Peyer's patch (tissue), 4 donors: ENCODE measurements at regions not wholly inside any gene's neighbourhood (a gene's known extent, or its start where the extent isn't known, plus 50 kb on each side); places are given as distances from the start of the nearest gene placed in this dataset.

Experiments used
- DNase-seq, 3 donors: peaks; one replicate each; pipeline ENCODE4 v3.0.0-alpha.2; 2017 to 2019
- H3K27ac ChIP-seq, 4 donors: fragments of 200-600 bp; sonication (generic); one replicate each; pipeline ENCODE4 v1.5.1; 2016 to 2019
- H3K27me3 ChIP-seq, 2 donors: fragments of 200-600 bp; sonication (generic); one replicate each; pipeline ENCODE4 v1.5.1; 2019
- H3K36me3 ChIP-seq, 3 donors: fragments of 200-600 bp; sonication (generic); one replicate each; pipeline ENCODE4 v1.5.1; 2016 to 2019
- H3K4me1 ChIP-seq, 4 donors: fragments of 200-600 bp; sonication (generic); one replicate each; pipeline ENCODE4 v1.5.1; 2016 to 2019
- H3K4me3 ChIP-seq, 4 donors: fragments of 200-600 bp; sonication (generic); 1 replicate in 3 of 4; 2 replicates in 1 of 4; pipeline ENCODE4 v1.5.1; 2016 to 2019; ENCODE audit warnings: mild to moderate bottlenecking in 1 of 4
- H3K9me3 ChIP-seq, 4 donors: fragments of 200-600 bp; sonication (generic); one replicate each; pipeline ENCODE4 v1.5.1; 2016 to 2019; ENCODE audit warnings: mild to moderate bottlenecking in 1 of 4
- POLR2A ChIP-seq, 2 donors: fragments of 450-650 bp; IDR thresholded peaks; one replicate each; pipeline ENCODE4 v1.5.1; 2017; ENCODE audit warnings: antibody characterized with exemption in 2 of 2, mild to moderate bottlenecking in 2 of 2, moderate library complexity in 2 of 2
- TF ChIP-seq, protein P1 (sequence below), 6 experiments: fragments of 450-650 bp in 4 of 6; fragments of 200-600 bp in 2 of 6; sonication (generic) in 1 of 6; IDR thresholded peaks; one replicate each; pipeline ENCODE4 v1.5.1; 2017 to 2019; ENCODE audit warnings: antibody characterized with exemption in 6 of 6, mild to moderate bottlenecking in 3 of 6, moderate library complexity in 1 of 6

DNA sequence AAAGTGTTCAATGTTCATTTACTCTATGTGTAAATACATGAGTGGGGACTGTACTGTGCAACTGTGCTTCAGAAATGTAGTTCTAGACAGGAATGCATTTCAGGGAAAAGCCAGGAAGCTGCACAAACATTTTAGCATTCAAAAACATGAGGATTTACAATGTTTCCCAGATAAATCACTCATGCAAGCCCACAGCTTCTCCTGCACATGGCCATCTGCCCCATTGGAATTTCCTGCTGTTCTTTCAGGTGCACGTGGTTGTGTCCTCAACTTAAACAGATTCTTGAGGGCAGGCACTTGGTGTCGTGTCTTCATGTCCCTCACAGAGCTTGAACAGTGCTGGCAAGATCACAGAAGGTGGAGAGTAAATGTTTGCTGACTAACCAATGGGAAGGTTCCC is 101.5 kb downstream of the UNC5CL start:
- Histone ChIP-seq H3K36me3 (no peaks in the 10 kb centered on the region), H3K4me3 (no peak overlapping the region), H3K27me3 (no peaks in the 10 kb centered on the region), H3K4me1 (no peaks in the 10 kb centered on the region), H3K9me3 (no peaks in the 10 kb centered on the region), H3K27ac (no peak overlapping the region)
- DNase-seq = no peak
- TF ChIP-seq, protein P1, sequence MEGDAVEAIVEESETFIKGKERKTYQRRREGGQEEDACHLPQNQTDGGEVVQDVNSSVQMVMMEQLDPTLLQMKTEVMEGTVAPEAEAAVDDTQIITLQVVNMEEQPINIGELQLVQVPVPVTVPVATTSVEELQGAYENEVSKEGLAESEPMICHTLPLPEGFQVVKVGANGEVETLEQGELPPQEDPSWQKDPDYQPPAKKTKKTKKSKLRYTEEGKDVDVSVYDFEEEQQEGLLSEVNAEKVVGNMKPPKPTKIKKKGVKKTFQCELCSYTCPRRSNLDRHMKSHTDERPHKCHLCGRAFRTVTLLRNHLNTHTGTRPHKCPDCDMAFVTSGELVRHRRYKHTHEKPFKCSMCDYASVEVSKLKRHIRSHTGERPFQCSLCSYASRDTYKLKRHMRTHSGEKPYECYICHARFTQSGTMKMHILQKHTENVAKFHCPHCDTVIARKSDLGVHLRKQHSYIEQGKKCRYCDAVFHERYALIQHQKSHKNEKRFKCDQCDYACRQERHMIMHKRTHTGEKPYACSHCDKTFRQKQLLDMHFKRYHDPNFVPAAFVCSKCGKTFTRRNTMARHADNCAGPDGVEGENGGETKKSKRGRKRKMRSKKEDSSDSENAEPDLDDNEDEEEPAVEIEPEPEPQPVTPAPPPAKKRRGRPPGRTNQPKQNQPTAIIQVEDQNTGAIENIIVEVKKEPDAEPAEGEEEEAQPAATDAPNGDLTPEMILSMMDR (IDR thresholded peaks at IDR 0.05) = no peak
- no peak for TF ChIP-seq POLR2A (IDR thresholded peaks at IDR 0.05)

DNA sequence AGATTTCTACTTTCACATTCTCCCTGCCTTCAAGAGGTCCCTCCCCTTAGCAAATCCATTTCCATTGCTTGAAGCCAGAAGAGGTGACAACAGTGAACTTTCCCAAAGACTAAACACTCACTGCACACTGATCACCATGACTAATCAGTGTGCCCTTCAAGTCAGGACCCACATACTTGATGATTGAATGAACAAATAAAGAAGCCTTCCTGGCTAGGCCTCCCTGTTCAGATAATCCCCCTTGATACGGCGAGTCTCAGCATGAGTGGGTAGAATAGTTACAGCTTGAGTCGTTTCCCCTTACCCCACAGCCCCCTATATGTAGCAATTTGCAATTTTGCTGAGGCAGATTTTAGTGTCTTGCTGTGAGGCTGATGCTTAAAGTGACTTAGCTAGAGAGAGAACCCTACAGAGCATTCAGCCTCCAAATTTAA is 102.2 kb downstream of the UNC5CL start:
- Histone ChIP-seq H3K36me3 (no peaks in the 10 kb centered on the region), H3K27me3 (no peaks in the 10 kb centered on the region), H3K4me3 (no peak overlapping the region), H3K27ac (no peak overlapping the region), H3K9me3 (no peaks in the 10 kb centered on the region), H3K4me1 (no peaks in the 10 kb centered on the region)
- no peak for DNase-seq
- no peak for TF ChIP-seq POLR2A (IDR thresholded peaks at IDR 0.05)
- TF ChIP-seq, protein P1 (IDR thresholded peaks at IDR 0.05) = no peak

DNA sequence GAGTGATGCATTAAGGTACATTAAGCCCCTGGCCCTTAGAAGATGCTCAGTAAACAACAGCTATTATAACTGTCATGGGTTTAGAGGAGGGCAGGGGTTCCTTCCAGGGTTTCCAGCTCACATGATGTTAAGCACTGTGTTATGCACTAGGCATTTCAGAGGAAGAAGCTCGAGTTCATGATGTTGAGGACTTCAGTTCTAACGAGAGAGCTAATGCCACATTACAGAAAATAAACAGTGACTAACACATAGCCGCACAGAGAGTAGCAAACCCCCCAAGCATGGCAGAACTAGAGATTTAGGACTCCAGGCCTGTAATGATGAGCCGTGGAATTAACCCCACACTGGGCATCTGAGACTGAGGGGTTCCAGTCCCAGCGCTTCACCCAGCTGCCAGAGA is 105.2 kb downstream of the UNC5CL start:
- no peaks in the 10 kb centered on the region for H3K27me3 ChIP-seq
- no peak overlapping the region for H3K27ac ChIP-seq
- H3K4me1 ChIP-seq = no peaks in the 10 kb centered on the region
- no peak for DNase-seq
- no peaks in the 10 kb centered on the region for H3K36me3 ChIP-seq
- H3K4me3 ChIP-seq = no peak overlapping the region
- no peak for TF ChIP-seq POLR2A (IDR thresholded peaks at IDR 0.05)
- TF ChIP-seq, protein P1 (IDR thresholded peaks at IDR 0.05) = no peak
- no peaks in the 10 kb centered on the region for H3K9me3 ChIP-seq

DNA sequence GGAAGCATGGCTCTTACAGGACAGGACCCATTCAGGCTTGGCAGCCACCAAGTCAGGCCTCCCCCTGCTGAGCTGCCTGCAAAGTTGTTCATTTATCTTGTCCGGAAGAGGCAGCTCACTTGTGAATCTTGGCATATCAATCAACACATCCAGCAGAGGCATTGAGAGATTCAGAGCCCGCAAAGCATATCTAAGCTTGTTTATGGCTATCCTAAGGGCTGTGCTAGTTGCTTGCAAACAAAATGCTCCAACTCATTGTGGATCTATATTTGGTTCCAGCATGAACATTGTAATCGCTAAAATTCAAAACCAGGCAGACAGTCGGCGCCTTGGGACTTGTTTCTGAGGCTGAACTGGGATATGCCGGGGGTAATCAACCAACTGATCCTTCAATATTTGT is 106.1 kb downstream of the UNC5CL start:
- no peaks in the 10 kb centered on the region for H3K27me3 ChIP-seq
- TF ChIP-seq POLR2A (IDR thresholded peaks at IDR 0.05) = no peak
- TF ChIP-seq, protein P1 (IDR thresholded peaks at IDR 0.05) = no peak
- H3K9me3 ChIP-seq = no peaks in the 10 kb centered on the region
- no peak overlapping the region for H3K27ac ChIP-seq
- no peaks in the 10 kb centered on the region for H3K36me3 ChIP-seq
- no peak overlapping the region for H3K4me3 ChIP-seq
- no peak for DNase-seq
- H3K4me1 ChIP-seq = no peaks in the 10 kb centered on the region

DNA sequence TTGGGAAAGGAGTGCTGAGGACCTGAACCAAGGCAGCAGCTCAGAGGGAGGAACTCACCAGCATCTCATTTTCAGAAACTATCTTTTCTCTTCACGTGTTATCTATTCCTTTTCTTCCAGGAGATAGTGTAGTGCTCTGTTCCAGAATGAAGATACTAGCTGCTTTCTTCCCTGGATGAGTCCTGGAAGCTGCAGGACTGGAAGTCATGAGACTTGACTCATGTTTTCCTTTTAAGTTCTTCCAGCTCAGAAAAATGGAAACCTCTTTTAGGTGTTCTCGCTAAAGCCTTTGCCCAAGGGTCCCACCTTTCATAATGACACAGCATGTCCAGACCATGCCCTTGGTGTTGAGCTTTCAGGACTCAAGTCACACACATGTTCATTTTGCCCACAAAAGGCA is 106.7 kb downstream of the UNC5CL start:
- Histone ChIP-seq H3K4me3 (no peak overlapping the region), H3K36me3 (no peaks in the 10 kb centered on the region), H3K27me3 (no peaks in the 10 kb centered on the region), H3K4me1 (no peaks in the 10 kb centered on the region), H3K27ac (no peak overlapping the region), H3K9me3 (no peaks in the 10 kb centered on the region)
- no peak for TF ChIP-seq POLR2A (IDR thresholded peaks at IDR 0.05)
- TF ChIP-seq, protein P1 (IDR thresholded peaks at IDR 0.05) = no peak
- no peak for DNase-seq

DNA sequence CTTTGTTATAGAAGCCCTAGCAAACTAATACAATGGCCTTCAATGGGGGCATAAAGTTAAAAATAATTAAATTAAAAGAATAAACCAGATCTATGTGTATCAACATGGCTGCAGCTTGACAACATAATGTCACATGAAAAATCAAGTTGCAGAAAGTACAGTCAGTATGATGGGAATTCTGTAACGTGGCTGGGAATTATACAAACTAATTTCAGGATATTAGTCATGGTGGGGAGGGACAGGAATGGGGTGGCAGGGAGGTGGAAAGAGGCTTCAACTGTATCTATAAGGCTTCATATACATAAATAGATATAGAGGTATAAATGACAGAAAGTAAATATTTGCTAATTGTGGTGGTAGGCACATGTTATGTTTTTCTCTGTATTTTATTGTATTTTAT is 107.1 kb downstream of the UNC5CL start:
- H3K4me3 ChIP-seq = no peak overlapping the region
- TF ChIP-seq, protein P1 (IDR thresholded peaks at IDR 0.05) = no peak
- TF ChIP-seq POLR2A (IDR thresholded peaks at IDR 0.05) = no peak
- no peak for DNase-seq
- H3K27ac ChIP-seq = no peak overlapping the region
- no peaks in the 10 kb centered on the region for H3K27me3 ChIP-seq
- H3K9me3 ChIP-seq = no peaks in the 10 kb centered on the region
- no peaks in the 10 kb centered on the region for H3K36me3 ChIP-seq
- H3K4me1 ChIP-seq = no peaks in the 10 kb centered on the region
